H1 (cell line): ENCODE measurements at regions not wholly inside any gene's neighbourhood (a gene's known extent, or its start where the extent isn't known, plus 50 kb on each side); places are given as distances from the start of the nearest gene placed in this dataset.

Experiments used
- CTCF ChIA-PET: fragments of 300-600 bp; sonication (Branson Sonifier 250); formaldehyde crosslinking; loops from one replicate; lab custom pipeline; 2021; ENCODE audit not compliant: partially characterized antibody; lab: Charles Lee
- POLR2A ChIA-PET: fragments of 300-600 bp; sonication (Branson Sonifier 250); formaldehyde crosslinking; loops from one replicate; lab custom pipeline; 2021; ENCODE audit warnings: inconsistent platforms; ENCODE audit not compliant: partially characterized antibody; lab: Charles Lee
- DNase-seq, 2 experiments: peaks; one replicate each; pipeline versions ENCODE4 v3.0.0 to v3.0.0-alpha.2; 2010 to 2022; ENCODE audit warnings: low spot score in 2 of 2, low read depth in 1 of 2, mixed read lengths in 1 of 2
- FAIRE-seq: peaks from 2 replicates; lab custom pipeline; 2011; peaks lifted over from hg19 to GRCh38; lab: Jason Lieb, UNC
- H2AFZ ChIP-seq: 2 replicates; pipeline ENCODE4 v1.8.1; 2012; ENCODE audit warnings: low read length, inconsistent platforms
- H2AK5ac ChIP-seq: 2 replicates; pipeline ENCODE4 v1.6.1; 2013; ENCODE audit warnings: low read depth, low read length
- H2BK120ac ChIP-seq: replicated peaks from 2 replicates; pipeline ENCODE3; 2013; ENCODE audit warnings: low read depth, low read length, inconsistent platforms
- H2BK12ac ChIP-seq: 2 replicates; pipeline ENCODE4 v1.6.1; 2013; ENCODE audit warnings: low read depth, low read length
- H2BK15ac ChIP-seq: 2 replicates; pipeline ENCODE4 v1.6.1; 2013; ENCODE audit warnings: low read length
- H2BK20ac ChIP-seq: 2 replicates; pipeline ENCODE4 v1.6.1; 2013; ENCODE audit warnings: low read length
- H2BK5ac ChIP-seq: 2 replicates; pipeline ENCODE4 v1.6.1; 2013; ENCODE audit warnings: low read depth, low read length
- H3K14ac ChIP-seq: 2 replicates; pipeline ENCODE4 v1.6.1; 2013; ENCODE audit warnings: inconsistent platforms; ENCODE audit not compliant: insufficient read length
- H3K18ac ChIP-seq: 2 replicates; pipeline ENCODE4 v1.6.1; 2013; ENCODE audit warnings: low read length; ENCODE audit errors: extremely low read depth
- H3K23ac ChIP-seq: 2 replicates; pipeline ENCODE4 v1.6.1; 2013; ENCODE audit warnings: inconsistent platforms; ENCODE audit not compliant: insufficient read length
- H3K23me2 ChIP-seq: 2 replicates; pipeline ENCODE4 v1.6.1; 2013; ENCODE audit warnings: low read depth, low read length
- H3K27ac ChIP-seq: 2 replicates; pipeline ENCODE4 v1.6.1; 2011; ENCODE audit warnings: low read depth, low read length, inconsistent platforms
- H3K27me3 ChIP-seq, 4 experiments: replicated peaks in 1 of 4; 1 replicate in 1 of 4; 2 replicates in 3 of 4; pipeline versions ENCODE4 v1.6.1 to v1.8.1; 2011 to 2013; ENCODE audit warnings: low read length in 3 of 4, mild to moderate bottlenecking in 3 of 4, inconsistent platforms in 2 of 4, mixed read lengths in 2 of 4, moderate library complexity in 1 of 4; ENCODE audit not compliant: control insufficient read depth in 3 of 4, insufficient read depth in 3 of 4; ENCODE audit errors: extremely low read depth in 1 of 4
- H3K36me3 ChIP-seq, 4 experiments: 2 replicates each; pipeline versions ENCODE4 v1.6.1 to v1.8.1; 2011 to 2013; ENCODE audit warnings: mild to moderate bottlenecking in 4 of 4, low read length in 3 of 4, moderate library complexity in 2 of 4, control low read depth in 1 of 4, inconsistent platforms in 1 of 4; ENCODE audit not compliant: insufficient read depth in 4 of 4, control insufficient read depth in 2 of 4
- H3K4ac ChIP-seq: replicated peaks from 2 replicates; pipeline ENCODE3; 2013; ENCODE audit warnings: low read length, low read depth, mixed read lengths, inconsistent platforms; ENCODE audit not compliant: insufficient read length
- H3K4me1 ChIP-seq, 4 experiments: replicated peaks in 1 of 4; 1 replicate in 1 of 4; 2 replicates in 3 of 4; pipeline versions ENCODE4 v1.6.1 to v1.8.1; 2011 to 2013; ENCODE audit warnings: low read length in 3 of 4, inconsistent platforms in 2 of 4, mixed read lengths in 1 of 4; ENCODE audit not compliant: insufficient read depth in 4 of 4, control insufficient read depth in 3 of 4
- H3K4me2 ChIP-seq, 2 experiments: 2 replicates each; pipeline versions ENCODE4 v1.6.1 to v1.8.1; 2011 to 2013; ENCODE audit warnings: low read depth in 2 of 2, low read length in 2 of 2, control low read depth in 1 of 2, inconsistent platforms in 1 of 2, mild to moderate bottlenecking in 1 of 2; ENCODE audit not compliant: insufficient read depth in 1 of 2
- H3K4me3 ChIP-seq, 4 experiments: fragments of 200-600, 300-600 bp in 1 of 4; sonication (generic), shearing (Covaris generic), sonication (Bioruptor Twin) in 1 of 4; 2 replicates each; pipeline versions ENCODE4 v1.5.1 to v1.8.1; 2011 to 2016; ENCODE audit warnings: low read length in 4 of 4, low read depth in 3 of 4, control low read depth in 2 of 4, inconsistent platforms in 2 of 4, mild to moderate bottlenecking in 2 of 4, mixed read lengths in 1 of 4, moderate library complexity in 1 of 4; ENCODE audit not compliant: insufficient read depth in 2 of 4; ENCODE audit errors: extremely low read depth in 1 of 4
- H3K56ac ChIP-seq: replicated peaks from 2 replicates; pipeline ENCODE3; 2013; ENCODE audit warnings: low read depth, mild to moderate bottlenecking, mixed read lengths, low read length, inconsistent platforms; ENCODE audit not compliant: insufficient read length
- H3K79me1 ChIP-seq: 2 replicates; pipeline ENCODE4 v1.6.1; 2013; ENCODE audit warnings: low read depth, low read length, control low read depth
- H3K79me2 ChIP-seq, 2 experiments: 2 replicates each; pipeline versions ENCODE4 v1.6.1 to v1.8.1; 2012 to 2013; ENCODE audit warnings: low read length in 2 of 2, mild to moderate bottlenecking in 2 of 2, inconsistent platforms in 1 of 2; ENCODE audit not compliant: insufficient read depth in 2 of 2, control insufficient read depth in 1 of 2
- H3K9ac ChIP-seq, 4 experiments: replicated peaks in 1 of 4; 1 replicate in 1 of 4; 2 replicates in 3 of 4; pipeline versions ENCODE4 v1.6.1 to v1.8.1; 2011 to 2013; ENCODE audit warnings: low read depth in 3 of 4, low read length in 3 of 4, control low read depth in 2 of 4, mild to moderate bottlenecking in 2 of 4, moderate library complexity in 2 of 4, inconsistent platforms in 1 of 4; ENCODE audit errors: extremely low read depth in 1 of 4
- H3K9me3 ChIP-seq, 2 experiments: 2 replicates each; pipeline versions ENCODE4 v1.6.1 to v1.8.1; 2012 to 2013; ENCODE audit warnings: mild to moderate bottlenecking in 2 of 2, moderate library complexity in 2 of 2, control low read depth in 1 of 2, inconsistent platforms in 1 of 2, low read depth in 1 of 2, low read length in 1 of 2, mixed read lengths in 1 of 2; ENCODE audit not compliant: insufficient read depth in 2 of 2
- H4K20me1 ChIP-seq, 2 experiments: replicated peaks in 1 of 2; 2 replicates each; pipeline versions ENCODE3 to v1.8.1; 2011 to 2013; ENCODE audit warnings: inconsistent platforms in 2 of 2, low read length in 2 of 2, mild to moderate bottlenecking in 1 of 2; ENCODE audit not compliant: insufficient read depth in 2 of 2, control insufficient read depth in 1 of 2
- H4K5ac ChIP-seq: 2 replicates; pipeline ENCODE4 v1.6.1; 2013; ENCODE audit warnings: low read length, low read depth, mixed read lengths, inconsistent platforms; ENCODE audit not compliant: insufficient read length
- H4K8ac ChIP-seq: 2 replicates; pipeline ENCODE4 v1.8.0; 2013; ENCODE audit warnings: mild to moderate bottlenecking, moderate library complexity, low read length, inconsistent platforms; ENCODE audit not compliant: insufficient read depth; ENCODE audit errors: extremely low read depth
- H4K91ac ChIP-seq: replicated peaks from 2 replicates; pipeline ENCODE3; 2013; ENCODE audit warnings: low read length, mixed read lengths, inconsistent platforms; ENCODE audit not compliant: insufficient read length
- FOSL1 ChIP-seq: IDR thresholded peaks from 2 replicates; pipeline ENCODE4 v1.6.1; 2011; ENCODE audit warnings: mild to moderate bottlenecking, low read depth, low read length, moderate library complexity; ENCODE audit not compliant: insufficient read depth
- RBBP5 ChIP-seq: IDR thresholded peaks from 2 replicates; pipeline ENCODE4 v1.7.1; 2012; ENCODE audit warnings: low read depth, mild to moderate bottlenecking, inconsistent platforms, low read length, moderate library complexity, borderline replicate concordance
- ZNF274 ChIP-seq: IDR thresholded peaks from 2 replicates; pipeline ENCODE4 v1.7.0; 2012; ENCODE audit warnings: low read length, borderline replicate concordance; ENCODE audit errors: extremely low read depth
- WGBS, 2 experiments: shearing (Covaris generic) in 1 of 2; methylation state at CpG; one replicate each; pipeline versions ENCODE4 v1.1.6 to v1.1.7; 2013 to 2015; ENCODE audit warnings: low lambda C conversion rate in 2 of 2, mixed read lengths in 2 of 2, inconsistent platforms in 1 of 2, low coverage in 1 of 2, missing lambda C conversion rate in 1 of 2; ENCODE audit not compliant: insufficient replicate concordance in 2 of 2, insufficient coverage in 1 of 2, insufficient read length in 1 of 2; ENCODE audit errors: extremely low coverage in 1 of 2, missing lambda C conversion rate in 1 of 2; 5-methylcytosine and 5-hydroxymethylcytosine counted together

GRCh38 chr2:120919216-120919615, 183.5 kb downstream of the GLI2 start:
- no peak overlapping the region for H3K9ac ChIP-seq
- H3K4me3 ChIP-seq, result no peak overlapping the region
- H3K9me3 ChIP-seq, result no peaks in the 10 kb centered on the region
- no peak overlapping the region for H4K91ac ChIP-seq
- H3K56ac ChIP-seq, result no peak overlapping the region
- no peak overlapping the region for H2AFZ ChIP-seq
- CTCF ChIA-PET, result interaction anchor here (0.7 to 1.9 kb wide), 3 partner anchors 20 to 53 kb away, joined by 3 to 7 read pairs (median 6); no protein-coding TSS in a partner anchor
- H3K14ac ChIP-seq, result no peak overlapping the region
- no peak overlapping the region for H2AK5ac ChIP-seq
- no peak overlapping the region for H3K4ac ChIP-seq
- H3K4me1 ChIP-seq, result peaks cover 0 to 7% (median 4%) of the 10 kb centered on the region in 4 experiments; a peak in 5 of 7 replicates
- H3K23ac ChIP-seq, result no peak overlapping the region
- H2BK120ac ChIP-seq, result no peak overlapping the region
- POLR2A ChIA-PET, result no interaction called here
- H2BK15ac ChIP-seq, result no peak overlapping the region
- DNase-seq (no peak), FAIRE-seq (no peak)
- no peak overlapping the region for H3K4me2 ChIP-seq
- H4K8ac ChIP-seq, result no peak overlapping the region
- H3K27ac ChIP-seq, result no peak overlapping the region
- peaks cover 23% of the 10 kb centered on the region for H3K79me1 ChIP-seq
- peaks cover 0 to 9% (median 4%) of the 10 kb centered on the region in 4 experiments; a peak in 3 of 8 replicates for H3K36me3 ChIP-seq
- H3K23me2 ChIP-seq, result peaks cover 9% of the 10 kb centered on the region
- peaks cover 11 to 31% of the 10 kb centered on the region in 2 experiments for H4K20me1 ChIP-seq
- 98% methylated on average over 6 of the region's 8 CpGs; no CpG with 5 or more reads in 1 of the 2 experiments for WGBS, 2 experiments
- no peak overlapping the region for H3K18ac ChIP-seq
- H4K5ac ChIP-seq, result no peak overlapping the region
- H2BK20ac ChIP-seq, result no peak overlapping the region
- H2BK12ac ChIP-seq, result no peak overlapping the region
- H2BK5ac ChIP-seq, result no peak overlapping the region
- H3K27me3 ChIP-seq, result no peaks in the 10 kb centered on the region
- H3K79me2 ChIP-seq, result peaks cover 9% of the 10 kb centered on the region in 2 experiments; a peak in 3 of 4 replicates
- TF ChIP-seq FOSL1 (no peak), ZNF274 (no peak), RBBP5 (no peak)
